Activated T-cell treated with anti-CD3 and anti-CD28 coated beads for 48 hours (primary cell): ENCODE measurements at regions not wholly inside any gene's neighbourhood (a gene's known extent, or its start where the extent isn't known, plus 50 kb on each side); places are given as distances from the start of the nearest gene placed in this dataset.

Experiments
- DNase-seq: peaks from one replicate; pipeline ENCODE4 v3.0.0-alpha.2; 2020; ENCODE audit warnings: low read depth

- DNase-seq = no peak
Observed at GRCh38 chr12:118751355-118751754, 230.0 kb upstream of the SRRM4 start.

GRCh38 chr12:118760623-118761022 is 220.7 kb upstream of the SRRM4 start:
- no peak for DNase-seq

GRCh38 chr12:118763234-118763633 is 218.1 kb upstream of the SRRM4 start:
- DNase-seq = no peak

- no peak for DNase-seq
Observed at GRCh38 chr12:118773956-118774723, 207.2 kb upstream of the SRRM4 start.

- no peak for DNase-seq
Observed at GRCh38 chr12:118777504-118777903, 203.8 kb upstream of the SRRM4 start.

- DNase-seq = no peak
Observed at GRCh38 chr12:118778077-118778476, 203.3 kb upstream of the SRRM4 start.

- no peak for DNase-seq
Observed at GRCh38 chr12:118780939-118781338, 200.4 kb upstream of the SRRM4 start.

GRCh38 chr12:118781692-118782091 is 199.6 kb upstream of the SRRM4 start:
- no peak for DNase-seq

GRCh38 chr12:118783703-118784102 is 197.6 kb upstream of the SRRM4 start:
- DNase-seq = no peak

GRCh38 chr12:118790578-118790977 is 190.8 kb upstream of the SRRM4 start:
- no peak for DNase-seq

- no peak for DNase-seq
Observed at GRCh38 chr12:118813778-118814357, 167.5 kb upstream of the SRRM4 start.

GRCh38 chr12:118816296-118816695 is 165.0 kb upstream of the SRRM4 start:
- no peak for DNase-seq

- DNase-seq = no peak
Observed at GRCh38 chr12:118821386-118821925, 159.9 kb upstream of the SRRM4 start.

GRCh38 chr12:118822512-118822911 is 158.8 kb upstream of the SRRM4 start:
- no peak for DNase-seq

GRCh38 chr12:118827047-118827446 is 154.3 kb upstream of the SRRM4 start:
- DNase-seq = no peak

GRCh38 chr12:118827606-118828005 is 153.7 kb upstream of the SRRM4 start:
- no peak for DNase-seq

- no peak for DNase-seq
Observed at GRCh38 chr12:118830296-118830695, 151.0 kb upstream of the SRRM4 start.

- no peak for DNase-seq
Observed at GRCh38 chr12:118835926-118836325, 145.4 kb upstream of the SRRM4 start.

- DNase-seq = no peak
Observed at GRCh38 chr12:118840399-118840798, 140.9 kb upstream of the SRRM4 start.

- no peak for DNase-seq
Observed at GRCh38 chr12:118840878-118841277, 140.5 kb upstream of the SRRM4 start.

GRCh38 chr12:118841588-118841987 is 139.8 kb upstream of the SRRM4 start:
- DNase-seq = no peak

- DNase-seq = no peak
Observed at GRCh38 chr12:118842866-118843265, 138.5 kb upstream of the SRRM4 start.

GRCh38 chr12:118846416-118846815 is 134.9 kb upstream of the SRRM4 start:
- no peak for DNase-seq
